Endothelial cell of umbilical vein (primary cell): ENCODE measurements at regions not wholly inside any gene's neighbourhood (a gene's known extent, or its start where the extent isn't known, plus 50 kb on each side); places are given as distances from the start of the nearest gene placed in this dataset.

Experiments used
- BruUV-seq: library from RNA; stranded (reverse); fragments of 400-500 nt; replicated peaks from 2 replicates; lab custom pipeline; 2021; lab: Mats Ljungman, UMichigan
- CTCF ChIA-PET: fragments of 300-600, 350-600 bp; sonication (Branson Sonifier 250); formaldehyde crosslinking; loops from one replicate; lab custom pipeline; 2021; ENCODE audit warnings: antibody characterized with exemption, inconsistent platforms; lab: Charles Lee
- POLR2A ChIA-PET: fragments of 300-600, 350-600 bp; sonication (Branson Sonifier 250); formaldehyde crosslinking; loops from one replicate; lab custom pipeline; 2021; ENCODE audit warnings: antibody characterized with exemption, inconsistent platforms; lab: Charles Lee
- DNase-seq: peaks from one replicate; pipeline ENCODE4 v3.0.0-alpha.2; 2011; ENCODE audit warnings: low read depth, low spot score
- FAIRE-seq: peaks from 2 replicates; lab custom pipeline; 2011; peaks lifted over from hg19 to GRCh38; lab: Jason Lieb, UNC
- H2AFZ ChIP-seq: 2 replicates; pipeline ENCODE4 v1.6.0; 2012; ENCODE audit warnings: low read depth, low read length, control low read depth, inconsistent platforms
- H3K27ac ChIP-seq: 2 replicates; pipeline ENCODE4 v1.5.1; 2011; ENCODE audit warnings: low read depth, mild to moderate bottlenecking, control low read depth, low read length, moderate library complexity; ENCODE audit not compliant: insufficient read depth
- H3K27me3 ChIP-seq, 2 experiments: 2 replicates each; pipeline versions ENCODE4 v1.6.0 to v1.6.1; 2011; ENCODE audit warnings: low read length in 2 of 2, mixed read lengths in 1 of 2; ENCODE audit not compliant: control insufficient read depth in 2 of 2, insufficient read depth in 2 of 2
- H3K36me3 ChIP-seq, 2 experiments: 2 replicates in 1 of 2; 3 replicates in 1 of 2; pipeline ENCODE4 v1.5.1; 2011; ENCODE audit warnings: low read length in 2 of 2, mild to moderate bottlenecking in 1 of 2, moderate library complexity in 1 of 2; ENCODE audit not compliant: control insufficient read depth in 2 of 2, insufficient read depth in 2 of 2; ENCODE audit errors: extremely low read depth in 1 of 2
- H3K4me1 ChIP-seq: 3 replicates; pipeline ENCODE4 v1.5.1; 2011; ENCODE audit warnings: mild to moderate bottlenecking, low read length; ENCODE audit not compliant: control insufficient read depth, insufficient read depth; ENCODE audit errors: extremely low read depth
- H3K4me2 ChIP-seq: 2 replicates; pipeline ENCODE4 v1.6.1; 2011; ENCODE audit warnings: low read length, control low read depth, mixed read lengths; ENCODE audit not compliant: insufficient read depth
- H3K4me3 ChIP-seq, 3 experiments: fragments of 200-600 bp in 1 of 3; sonication (generic), shearing (Covaris generic) in 1 of 3; replicated peaks in 1 of 3; 2 replicates each; pipeline ENCODE4 v1.5.1; 2011 to 2016; ENCODE audit warnings: control low read depth in 3 of 3, low read length in 3 of 3, mild to moderate bottlenecking in 2 of 3, inconsistent platforms in 1 of 3, low read depth in 1 of 3, moderate library complexity in 1 of 3; ENCODE audit not compliant: insufficient read depth in 1 of 3
- H3K79me2 ChIP-seq: 2 replicates; pipeline ENCODE4 v1.6.0; 2012; ENCODE audit warnings: low read length, inconsistent platforms; ENCODE audit not compliant: control insufficient read depth, insufficient read depth
- H3K9ac ChIP-seq: replicated peaks from 2 replicates; pipeline ENCODE3; 2011; ENCODE audit warnings: low read length, control low read depth; ENCODE audit not compliant: insufficient read depth; ENCODE audit errors: extremely low read depth
- H3K9me1 ChIP-seq: replicated peaks from 3 replicates; pipeline ENCODE4 v1.6.0; 2011; ENCODE audit warnings: mild to moderate bottlenecking, low read length; ENCODE audit not compliant: control insufficient read depth, insufficient read depth; ENCODE audit errors: extremely low read depth
- H3K9me3 ChIP-seq: replicated peaks from 2 replicates; pipeline ENCODE4 v1.5.1; 2012; ENCODE audit warnings: low read length, inconsistent platforms; ENCODE audit not compliant: control insufficient read depth, insufficient read depth
- H4K20me1 ChIP-seq: replicated peaks from 2 replicates; pipeline ENCODE3; 2011; ENCODE audit warnings: mild to moderate bottlenecking, low read length; ENCODE audit not compliant: control insufficient read depth, insufficient read depth; ENCODE audit errors: extremely low read depth
- EZH2 ChIP-seq: IDR thresholded peaks from 2 replicates; pipeline ENCODE4 v1.6.1; 2012; ENCODE audit warnings: borderline replicate concordance, low read depth, mild to moderate bottlenecking, moderate library complexity, low read length, inconsistent platforms; ENCODE audit not compliant: severe bottlenecking
- FOS ChIP-seq: IDR thresholded peaks from 2 replicates; pipeline ENCODE4 v1.6.1; 2011; ENCODE audit warnings: mild to moderate bottlenecking, low read length, moderate library complexity, borderline replicate concordance; ENCODE audit not compliant: insufficient read depth
- GATA2 ChIP-seq: IDR thresholded peaks from 2 replicates; pipeline ENCODE4 v1.7.0; 2011; ENCODE audit warnings: low read depth, mild to moderate bottlenecking, moderate library complexity, mixed read lengths, low read length; ENCODE audit not compliant: insufficient read length, insufficient read depth
- JUN ChIP-seq: IDR thresholded peaks from 2 replicates; pipeline ENCODE4 v1.6.1; 2011; ENCODE audit warnings: borderline replicate concordance, low read depth; ENCODE audit not compliant: insufficient read length, insufficient read depth
- MAX ChIP-seq: IDR thresholded peaks from 2 replicates; pipeline ENCODE4 v1.6.1; 2011; ENCODE audit not compliant: insufficient read depth, insufficient read length
- MYC ChIP-seq: IDR thresholded peaks from one replicate; pipeline ENCODE4 v1.6.1; 2011; ENCODE audit warnings: mild to moderate bottlenecking, low read depth, low read length
- POLR2A ChIP-seq: IDR thresholded peaks from 2 replicates; pipeline ENCODE4 v1.6.1; 2012; ENCODE audit warnings: low read depth, mild to moderate bottlenecking, control low read depth, low read length
- POLR2AphosphoS5 ChIP-seq: IDR thresholded peaks from 2 replicates; pipeline ENCODE4 v1.6.1; 2012; ENCODE audit warnings: low read depth, mild to moderate bottlenecking, control low read depth, low read length, moderate library complexity; ENCODE audit not compliant: insufficient read depth
- dilution Hi-C: fragments of 300-500 bp; cut with MboI; formaldehyde crosslinking; loops from one replicate; pipeline ENCODE4 v1.15.0; 2019; ENCODE audit warnings: low sequenced_read_pairs; ENCODE audit not compliant: extremely low pct_ligation_motif_present
- intact Hi-C: fragments of 100-400 bp; cut with micrococcal nuclease; formaldehyde crosslinking; loops from one replicate; pipeline ENCODE4 v1.10.0; 2022
- TF ChIP-seq, protein P1 (sequence below), 2 donors: IDR thresholded peaks; 1 replicate in 1 of 2; 2 replicates in 1 of 2; pipeline ENCODE4 v1.5.1; 2011; ENCODE audit warnings: low read length in 2 of 2, mild to moderate bottlenecking in 2 of 2, moderate library complexity in 2 of 2, control low read depth in 1 of 2, inconsistent platforms in 1 of 2, low read depth in 1 of 2; ENCODE audit not compliant: insufficient read depth in 1 of 2; ENCODE audit errors: extremely low read depth in 1 of 2

- H3K4me2 ChIP-seq: no peak overlapping the region
- no peaks in the 10 kb centered on the region for H3K9me3 ChIP-seq
- H2AFZ ChIP-seq: no peak overlapping the region
- no peaks in the 10 kb centered on the region for H4K20me1 ChIP-seq
- intact Hi-C loops: no loop called here
- H3K27me3 ChIP-seq: no peaks in the 10 kb centered on the region
- H3K9ac ChIP-seq: no peak overlapping the region
- FAIRE-seq: no peak
- H3K4me1 ChIP-seq: no peaks in the 10 kb centered on the region
- H3K36me3 ChIP-seq: peaks cover 0 to 4% of the 10 kb centered on the region in 2 experiments
- H3K4me3 ChIP-seq: no peak overlapping the region
- no peak for DNase-seq
- TF ChIP-seq EZH2: no peak
- TF ChIP-seq MAX: no peak
- TF ChIP-seq JUN: no peak
- TF ChIP-seq POLR2AphosphoS5: no peak
- TF ChIP-seq FOS: no peak
- no peak for TF ChIP-seq MYC
- TF ChIP-seq, protein P1, sequence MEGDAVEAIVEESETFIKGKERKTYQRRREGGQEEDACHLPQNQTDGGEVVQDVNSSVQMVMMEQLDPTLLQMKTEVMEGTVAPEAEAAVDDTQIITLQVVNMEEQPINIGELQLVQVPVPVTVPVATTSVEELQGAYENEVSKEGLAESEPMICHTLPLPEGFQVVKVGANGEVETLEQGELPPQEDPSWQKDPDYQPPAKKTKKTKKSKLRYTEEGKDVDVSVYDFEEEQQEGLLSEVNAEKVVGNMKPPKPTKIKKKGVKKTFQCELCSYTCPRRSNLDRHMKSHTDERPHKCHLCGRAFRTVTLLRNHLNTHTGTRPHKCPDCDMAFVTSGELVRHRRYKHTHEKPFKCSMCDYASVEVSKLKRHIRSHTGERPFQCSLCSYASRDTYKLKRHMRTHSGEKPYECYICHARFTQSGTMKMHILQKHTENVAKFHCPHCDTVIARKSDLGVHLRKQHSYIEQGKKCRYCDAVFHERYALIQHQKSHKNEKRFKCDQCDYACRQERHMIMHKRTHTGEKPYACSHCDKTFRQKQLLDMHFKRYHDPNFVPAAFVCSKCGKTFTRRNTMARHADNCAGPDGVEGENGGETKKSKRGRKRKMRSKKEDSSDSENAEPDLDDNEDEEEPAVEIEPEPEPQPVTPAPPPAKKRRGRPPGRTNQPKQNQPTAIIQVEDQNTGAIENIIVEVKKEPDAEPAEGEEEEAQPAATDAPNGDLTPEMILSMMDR (IDR thresholded peaks at IDR 0.05; ENCODE audit: extremely low read depth in 1 of 2, insufficient read depth in 1 of 2, low read depth in 1 of 2, low read length in 2 of 2): no peak
- no peak for TF ChIP-seq GATA2
- no peak for TF ChIP-seq POLR2A
- ChIA-PET CTCF (interaction anchor here (0.8 to 2.8 kb wide), 6 partner anchors 9 to 103 kb away, joined by 3 to 16 read pairs (median 4); partner anchors contain the start of gene IL12A), POLR2A (no interaction called here)
- no peaks in the 10 kb centered on the region for H3K9me1 ChIP-seq
- no TSS peak for BruUV-seq
- no peaks in the 10 kb centered on the region for H3K79me2 ChIP-seq
- dilution Hi-C loops: no loop called here
- H3K27ac ChIP-seq: no peak overlapping the region
Measured at GRCh38 chr3:159902546-159903314, 85.9 kb upstream of the IL12A start.
